Activated T-cell treated with anti-CD3 and anti-CD28 coated beads, Interleukin-2, amount 50 U/mL, for 24 hours (primary cell): ENCODE measurements at regions not wholly inside any gene's neighbourhood (a gene's known extent, or its start where the extent isn't known, plus 50 kb on each side); places are given as distances from the start of the nearest gene placed in this dataset.

Experiments
- DNase-seq: peaks from one replicate; pipeline ENCODE4 v3.0.0-alpha.2; 2020
- H3K27ac Mint-ChIP-seq: 2 replicates; pipeline ENCODE4 v1.8.0; 2020; ENCODE audit warnings: mild to moderate bottlenecking, mixed read lengths
- H3K27me3 Mint-ChIP-seq: 2 replicates; pipeline ENCODE4 v1.8.0; 2020; ENCODE audit warnings: mixed read lengths
- H3K36me3 Mint-ChIP-seq: 2 replicates; pipeline ENCODE4 v1.8.0; 2020; ENCODE audit warnings: low read depth, mixed read lengths
- H3K4me1 Mint-ChIP-seq: 2 replicates; pipeline ENCODE4 v1.8.0; 2020; ENCODE audit warnings: low read depth, mixed read lengths
- H3K4me3 Mint-ChIP-seq: 2 replicates; pipeline ENCODE4 v1.8.0; 2020; ENCODE audit warnings: mild to moderate bottlenecking, moderate library complexity, mixed read lengths
- H3K9me3 Mint-ChIP-seq: 2 replicates; pipeline ENCODE4 v1.8.0; 2020; ENCODE audit warnings: mixed read lengths

- peaks cover 29% of the 10 kb centered on the region for H3K27me3 Mint-ChIP-seq
- DNase-seq = no peak
- no peak overlapping the region for H3K27ac Mint-ChIP-seq
- no peak overlapping the region for H3K4me3 Mint-ChIP-seq
- H3K36me3 Mint-ChIP-seq = peaks cover 4% of the 10 kb centered on the region
- peaks cover 12% of the 10 kb centered on the region for H3K9me3 Mint-ChIP-seq
- H3K4me1 Mint-ChIP-seq = peaks cover 50% of the 10 kb centered on the region
These were observed 75.5 kb upstream of the XCR1 start for GRCh38 chr3:46102780-46103130.

GRCh38 chr3:46102059-46102779 lies 74.9 kb upstream of the XCR1 start:
- Mint-ChIP-seq H3K4me3 (no peak overlapping the region), H3K4me1 (peaks cover 50% of the 10 kb centered on the region), H3K9me3 (peaks cover 12% of the 10 kb centered on the region), H3K27me3 (peaks cover 29% of the 10 kb centered on the region), H3K36me3 (peaks cover 4% of the 10 kb centered on the region), H3K27ac (no peak overlapping the region)
- no peak for DNase-seq

- Mint-ChIP-seq H3K9me3 (peaks cover 12% of the 10 kb centered on the region), H3K4me1 (peaks cover 59% of the 10 kb centered on the region), H3K36me3 (peaks cover 4% of the 10 kb centered on the region), H3K27ac (no peak overlapping the region), H3K27me3 (peaks cover 31% of the 10 kb centered on the region), H3K4me3 (no peak overlapping the region)
- DNase-seq = no peak
These were observed 73.5 kb upstream of the XCR1 start for GRCh38 chr3:46100812-46101211.

GRCh38 chr3:46098319-46098761 lies 71.1 kb upstream of the XCR1 start:
- Mint-ChIP-seq H3K36me3 (peaks cover 4% of the 10 kb centered on the region), H3K9me3 (peaks cover 12% of the 10 kb centered on the region), H3K27me3 (peaks cover 29% of the 10 kb centered on the region), H3K27ac (peak overlapping the region; percentile 96), H3K4me3 (peak overlapping the region; percentile 42), H3K4me1 (peaks cover 57% of the 10 kb centered on the region)
- DNase-seq = peak; percentile 63

- H3K27me3 Mint-ChIP-seq = peaks cover 34% of the 10 kb centered on the region
- H3K9me3 Mint-ChIP-seq = peaks cover 12% of the 10 kb centered on the region
- H3K4me1 Mint-ChIP-seq = peaks cover 56% of the 10 kb centered on the region
- peak overlapping the region; percentile 96 for H3K27ac Mint-ChIP-seq
- H3K36me3 Mint-ChIP-seq = peaks cover 4% of the 10 kb centered on the region
- peak overlapping the region; percentile 42 for H3K4me3 Mint-ChIP-seq
- DNase-seq = peak; percentile 61
These were observed 70.5 kb upstream of the XCR1 start for GRCh38 chr3:46097691-46098241.

GRCh38 chr3:46096781-46097180 lies 69.5 kb upstream of the XCR1 start:
- Mint-ChIP-seq H3K27ac (peak overlapping the region; percentile 96), H3K36me3 (peaks cover 1% of the 10 kb centered on the region), H3K4me3 (no peak overlapping the region), H3K9me3 (peaks cover 6% of the 10 kb centered on the region), H3K27me3 (peaks cover 42% of the 10 kb centered on the region), H3K4me1 (peaks cover 53% of the 10 kb centered on the region)
- no peak for DNase-seq

- no peak overlapping the region for H3K27ac Mint-ChIP-seq
- peaks cover 43% of the 10 kb centered on the region for H3K27me3 Mint-ChIP-seq
- peaks cover 53% of the 10 kb centered on the region for H3K4me1 Mint-ChIP-seq
- no peaks in the 10 kb centered on the region for H3K36me3 Mint-ChIP-seq
- H3K9me3 Mint-ChIP-seq = peaks cover 2% of the 10 kb centered on the region
- no peak overlapping the region for H3K4me3 Mint-ChIP-seq
- DNase-seq = no peak
These were observed 69.1 kb upstream of the XCR1 start for GRCh38 chr3:46096336-46096735.

GRCh38 chr3:46095307-46095706 lies 68.0 kb upstream of the XCR1 start:
- no peaks in the 10 kb centered on the region for H3K9me3 Mint-ChIP-seq
- H3K4me1 Mint-ChIP-seq = peaks cover 53% of the 10 kb centered on the region
- no peaks in the 10 kb centered on the region for H3K36me3 Mint-ChIP-seq
- no peak overlapping the region for H3K27ac Mint-ChIP-seq
- peaks cover 40% of the 10 kb centered on the region for H3K27me3 Mint-ChIP-seq
- H3K4me3 Mint-ChIP-seq = no peak overlapping the region
- DNase-seq = no peak

GRCh38 chr3:46094506-46094905 lies 67.2 kb upstream of the XCR1 start:
- Mint-ChIP-seq H3K9me3 (no peaks in the 10 kb centered on the region), H3K27ac (no peak overlapping the region), H3K4me3 (no peak overlapping the region), H3K4me1 (peaks cover 57% of the 10 kb centered on the region), H3K27me3 (peaks cover 37% of the 10 kb centered on the region), H3K36me3 (no peaks in the 10 kb centered on the region)
- DNase-seq = no peak

- Mint-ChIP-seq H3K27me3 (peaks cover 37% of the 10 kb centered on the region), H3K36me3 (no peaks in the 10 kb centered on the region), H3K27ac (no peak overlapping the region), H3K4me1 (peaks cover 57% of the 10 kb centered on the region), H3K9me3 (no peaks in the 10 kb centered on the region), H3K4me3 (no peak overlapping the region)
- DNase-seq = no peak
These were observed 66.7 kb upstream of the XCR1 start for GRCh38 chr3:46093966-46094365.

- Mint-ChIP-seq H3K27ac (no peak overlapping the region), H3K36me3 (no peaks in the 10 kb centered on the region), H3K4me3 (no peak overlapping the region)
These were observed 66.2 kb upstream of the XCR1 start for GRCh38 chr3:46093327-46093942.

GRCh38 chr3:46092702-46093080 lies 65.4 kb upstream of the XCR1 start:
- peaks cover 46% of the 10 kb centered on the region for H3K4me1 Mint-ChIP-seq
- H3K27ac Mint-ChIP-seq = no peak overlapping the region
- H3K27me3 Mint-ChIP-seq = peaks cover 39% of the 10 kb centered on the region
- no peaks in the 10 kb centered on the region for H3K36me3 Mint-ChIP-seq
- no peaks in the 10 kb centered on the region for H3K9me3 Mint-ChIP-seq
- H3K4me3 Mint-ChIP-seq = no peak overlapping the region
- no peak for DNase-seq

More at GRCh38 chr3:46093327-46093942, 66.2 kb upstream of the XCR1 start:
- Mint-ChIP-seq H3K9me3 (no peaks in the 10 kb centered on the region), H3K4me1 (peaks cover 53% of the 10 kb centered on the region), H3K27me3 (peaks cover 37% of the 10 kb centered on the region)
- DNase-seq = no peak

GRCh38 chr3:46091741-46092701 lies 64.7 kb upstream of the XCR1 start:
- peaks cover 44% of the 10 kb centered on the region for H3K27me3 Mint-ChIP-seq
- H3K36me3 Mint-ChIP-seq = no peaks in the 10 kb centered on the region
- no peak overlapping the region for H3K4me3 Mint-ChIP-seq
- DNase-seq = no peak
- peaks cover 39% of the 10 kb centered on the region for H3K4me1 Mint-ChIP-seq
- H3K27ac Mint-ChIP-seq = no peak overlapping the region
- no peaks in the 10 kb centered on the region for H3K9me3 Mint-ChIP-seq

GRCh38 chr3:46091046-46091445 lies 63.8 kb upstream of the XCR1 start:
- H3K4me3 Mint-ChIP-seq = no peak overlapping the region

More at GRCh38 chr3:46091046-46091445, 63.8 kb upstream of the XCR1 start:
- no peak for DNase-seq
- Mint-ChIP-seq H3K36me3 (no peaks in the 10 kb centered on the region), H3K9me3 (no peaks in the 10 kb centered on the region), H3K27me3 (peaks cover 46% of the 10 kb centered on the region), H3K27ac (no peak overlapping the region), H3K4me1 (peaks cover 29% of the 10 kb centered on the region)
